SK-N-MC (cell line): ENCODE measurements at regions not wholly inside any gene's neighbourhood (a gene's known extent, or its start where the extent isn't known, plus 50 kb on each side); places are given as distances from the start of the nearest gene placed in this dataset.

Source experiments
- DNase-seq: peaks from one replicate; pipeline ENCODE4 v3.0.0-alpha.2; 2011; ENCODE audit warnings: low read depth, low spot score
- H3K27ac ChIP-seq: fragments of 200-600 bp; sonication (generic); 2 replicates; pipeline ENCODE4 v1.5.1; 2016; ENCODE audit warnings: mixed run types
- H3K36me3 ChIP-seq: fragments of 200-600 bp; sonication (generic); 2 replicates; pipeline ENCODE4 v1.6.1; 2017; ENCODE audit warnings: antibody characterized with exemption, low read length, mixed read lengths; ENCODE audit not compliant: insufficient read depth
- H3K4me3 ChIP-seq: fragments of 200-600 bp; sonication (generic); 2 replicates; pipeline ENCODE4 v1.5.1; 2016
- H3K9ac ChIP-seq: fragments of 200-600 bp; sonication (generic); 2 replicates; pipeline ENCODE4 v1.8.0; 2017; ENCODE audit warnings: mixed run types, mixed read lengths; ENCODE audit not compliant: insufficient read length
- H3K9me3 ChIP-seq: fragments of 200-600 bp; sonication (generic); 2 replicates; pipeline ENCODE4 v1.6.1; 2017; ENCODE audit warnings: low read depth, mild to moderate bottlenecking, antibody characterized with exemption, low read length, moderate library complexity, mixed read lengths
- EZH2 ChIP-seq: fragments of 200-600 bp; sonication (generic); IDR thresholded peaks from one replicate; pipeline ENCODE4 v1.6.1; 2017; ENCODE audit warnings: antibody characterized with exemption
- FOXP2 ChIP-seq: optimal IDR thresholded peaks from 2 replicates; pipeline ENCODE3; 2011; ENCODE audit warnings: mild to moderate bottlenecking, moderate library complexity; ENCODE audit not compliant: insufficient read depth; ENCODE audit errors: extremely low read length, control extremely low read depth
- POLR2AphosphoS5 ChIP-seq: IDR thresholded peaks from 2 replicates; pipeline ENCODE4 v1.6.1; 2012; ENCODE audit warnings: mild to moderate bottlenecking, low read depth, low read length, borderline replicate concordance

DNA sequence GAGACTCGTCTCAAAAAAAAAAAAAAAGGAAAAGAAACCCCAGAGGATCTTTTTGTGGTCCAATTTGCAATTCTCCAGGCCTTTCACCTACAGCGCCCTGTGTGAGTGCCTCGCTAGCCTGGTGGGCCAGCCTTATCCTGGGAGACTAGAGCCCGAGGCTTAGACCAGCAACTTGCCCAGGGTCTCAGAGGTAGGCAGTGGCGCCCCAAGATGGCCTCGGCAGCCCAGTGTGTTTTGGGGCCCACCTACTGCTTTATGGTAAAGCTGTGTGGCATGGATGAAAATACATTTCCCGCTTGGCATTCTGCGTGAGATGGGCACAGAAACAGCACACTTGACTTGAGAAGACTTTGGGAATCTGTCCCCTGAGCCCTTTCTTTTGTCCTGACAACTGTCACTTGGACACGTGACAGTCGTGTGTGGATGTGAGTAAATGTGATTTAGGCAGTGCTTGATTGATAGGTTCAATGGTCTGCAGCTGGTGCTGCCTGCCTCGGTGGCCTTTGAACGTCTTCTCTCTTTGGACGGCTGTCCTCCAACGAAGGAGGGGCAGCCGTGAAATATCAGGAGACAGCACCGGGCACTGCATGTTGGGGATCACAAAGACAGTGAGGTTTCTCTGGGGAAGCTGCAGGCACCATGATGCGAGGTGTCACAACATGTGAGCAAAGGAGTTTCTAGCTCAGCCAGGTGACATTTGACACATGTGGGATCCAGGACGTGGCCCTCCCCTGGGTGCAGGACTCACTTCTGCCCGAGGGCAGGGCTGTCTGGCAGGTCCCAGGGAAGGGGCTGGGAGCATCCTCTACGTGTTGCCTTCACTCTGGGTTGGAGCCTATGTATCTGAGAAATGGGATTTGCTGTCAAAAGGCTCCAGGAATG, 209.5 kb upstream of the TWIST2 start:
- Histone ChIP-seq H3K36me3 (no peaks in the 10 kb centered on the region), H3K27ac (no peak overlapping the region), H3K4me3 (no peak overlapping the region), H3K9ac (no peak overlapping the region), H3K9me3 (no peaks in the 10 kb centered on the region)
- no peak for TF ChIP-seq FOXP2
- TF ChIP-seq EZH2, result no peak
- no peak for TF ChIP-seq POLR2AphosphoS5
- no peak for DNase-seq

DNA sequence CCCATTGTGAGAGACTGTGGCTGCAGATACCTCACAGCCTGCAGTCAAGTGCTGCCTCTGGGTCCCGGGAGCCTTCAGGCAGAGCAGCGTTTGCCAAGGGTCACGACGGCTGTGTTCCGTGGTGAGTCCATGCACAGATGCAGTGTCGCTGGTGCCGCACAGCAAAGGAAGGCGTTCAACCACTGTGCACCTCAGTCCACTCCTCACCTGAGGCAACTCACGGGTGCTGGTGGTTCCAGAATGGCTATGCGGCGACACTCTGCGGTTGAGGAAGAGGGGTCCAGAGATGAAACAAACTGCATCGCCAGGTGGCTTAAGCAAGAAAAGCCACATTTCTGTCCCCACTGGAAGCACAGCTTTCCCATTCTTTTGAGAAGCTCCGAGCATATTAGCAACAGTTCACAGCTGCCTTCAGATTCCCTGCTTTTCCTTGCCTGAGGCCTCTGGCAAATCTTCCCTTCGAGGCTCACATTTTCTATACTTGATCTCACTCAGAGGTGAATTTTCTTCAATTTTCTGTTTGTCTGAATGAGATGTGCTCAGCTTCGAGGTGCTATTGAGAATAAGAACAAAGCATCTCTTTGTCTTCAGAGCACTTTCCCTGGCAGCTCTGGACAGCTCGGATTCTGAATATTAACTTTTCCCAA, 208.8 kb upstream of the TWIST2 start:
- Histone ChIP-seq H3K36me3 (no peaks in the 10 kb centered on the region), H3K27ac (no peak overlapping the region), H3K4me3 (no peak overlapping the region), H3K9me3 (no peaks in the 10 kb centered on the region), H3K9ac (no peak overlapping the region)
- TF ChIP-seq EZH2 (no peak), FOXP2 (no peak), POLR2AphosphoS5 (no peak)
- no peak for DNase-seq

DNA sequence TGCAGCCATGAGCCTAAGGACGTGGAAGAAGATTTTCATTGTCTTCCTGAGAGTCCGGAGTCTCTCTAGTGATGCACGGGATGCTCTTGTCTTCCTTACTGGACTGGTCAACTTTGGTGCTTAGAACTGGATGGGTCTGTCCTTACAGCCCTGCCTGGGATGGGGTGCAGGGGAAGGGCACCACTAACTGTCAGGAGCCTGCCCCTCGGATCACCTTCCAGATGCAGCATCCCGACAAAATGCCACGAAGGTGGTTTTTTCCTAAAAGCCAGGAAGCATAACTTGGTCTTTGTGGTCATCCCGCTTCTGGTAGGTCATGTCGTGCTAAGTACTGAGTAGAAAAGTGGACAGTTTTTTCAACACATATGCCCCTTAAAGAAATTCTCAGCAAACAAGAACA, 207.4 kb upstream of the TWIST2 start:
- no peak overlapping the region for H3K9ac ChIP-seq
- DNase-seq, result no peak
- no peak overlapping the region for H3K4me3 ChIP-seq
- H3K36me3 ChIP-seq, result no peaks in the 10 kb centered on the region
- TF ChIP-seq EZH2, result no peak
- no peak for TF ChIP-seq FOXP2
- no peak for TF ChIP-seq POLR2AphosphoS5
- no peaks in the 10 kb centered on the region for H3K9me3 ChIP-seq
- no peak overlapping the region for H3K27ac ChIP-seq

DNA sequence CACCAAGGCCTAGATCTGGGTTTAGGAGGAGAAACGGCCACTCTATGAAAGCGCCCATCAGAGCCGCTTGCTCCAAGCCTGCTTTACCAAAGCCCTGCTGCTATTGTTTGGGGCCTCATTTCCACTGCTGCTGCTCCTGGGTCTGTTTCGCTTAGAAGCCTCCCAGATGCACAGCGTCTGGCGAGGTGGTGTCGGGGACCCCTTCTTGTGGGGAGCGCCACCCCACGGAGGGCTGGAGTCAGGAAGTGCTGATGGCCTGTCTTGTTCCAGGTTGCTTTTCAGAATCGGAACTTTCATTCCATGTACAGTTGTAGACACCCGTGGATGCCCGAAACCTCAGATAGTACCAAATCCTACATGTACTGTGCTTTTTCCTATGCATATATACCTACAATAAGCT, 204.9 kb upstream of the TWIST2 start:
- Histone ChIP-seq H3K4me3 (no peak overlapping the region), H3K36me3 (no peaks in the 10 kb centered on the region), H3K27ac (no peak overlapping the region), H3K9me3 (no peaks in the 10 kb centered on the region), H3K9ac (no peak overlapping the region)
- no peak for TF ChIP-seq POLR2AphosphoS5
- no peak for TF ChIP-seq EZH2
- TF ChIP-seq FOXP2, result no peak
- DNase-seq, result no peak

DNA sequence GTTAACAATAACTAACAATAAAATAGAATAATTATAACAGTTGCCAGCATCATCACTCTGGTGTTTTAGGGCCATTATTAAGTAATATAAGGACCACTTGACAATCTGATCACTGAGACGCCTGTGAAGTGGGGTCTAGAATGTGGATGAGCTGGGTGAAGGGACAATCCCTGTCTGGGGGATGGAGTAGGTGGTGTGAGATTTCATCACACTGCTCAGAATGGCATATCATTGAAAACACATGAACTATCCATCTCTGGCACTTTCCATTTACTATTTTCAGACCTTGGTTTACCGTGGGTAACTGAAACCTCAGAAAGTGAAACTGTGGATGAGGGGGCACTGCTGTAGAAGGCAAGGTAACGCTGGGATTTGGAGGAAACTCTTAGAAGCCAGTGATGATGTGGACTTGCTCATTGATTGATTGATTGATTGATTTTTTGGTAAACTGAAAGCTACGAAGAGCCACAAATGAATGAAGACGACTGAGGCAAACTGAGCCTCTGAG, 204.4 kb upstream of the TWIST2 start:
- Histone ChIP-seq H3K9me3 (no peaks in the 10 kb centered on the region), H3K36me3 (no peaks in the 10 kb centered on the region), H3K9ac (no peak overlapping the region), H3K4me3 (no peak overlapping the region), H3K27ac (no peak overlapping the region)
- DNase-seq, result no peak
- no peak for TF ChIP-seq POLR2AphosphoS5
- no peak for TF ChIP-seq FOXP2
- no peak for TF ChIP-seq EZH2

DNA sequence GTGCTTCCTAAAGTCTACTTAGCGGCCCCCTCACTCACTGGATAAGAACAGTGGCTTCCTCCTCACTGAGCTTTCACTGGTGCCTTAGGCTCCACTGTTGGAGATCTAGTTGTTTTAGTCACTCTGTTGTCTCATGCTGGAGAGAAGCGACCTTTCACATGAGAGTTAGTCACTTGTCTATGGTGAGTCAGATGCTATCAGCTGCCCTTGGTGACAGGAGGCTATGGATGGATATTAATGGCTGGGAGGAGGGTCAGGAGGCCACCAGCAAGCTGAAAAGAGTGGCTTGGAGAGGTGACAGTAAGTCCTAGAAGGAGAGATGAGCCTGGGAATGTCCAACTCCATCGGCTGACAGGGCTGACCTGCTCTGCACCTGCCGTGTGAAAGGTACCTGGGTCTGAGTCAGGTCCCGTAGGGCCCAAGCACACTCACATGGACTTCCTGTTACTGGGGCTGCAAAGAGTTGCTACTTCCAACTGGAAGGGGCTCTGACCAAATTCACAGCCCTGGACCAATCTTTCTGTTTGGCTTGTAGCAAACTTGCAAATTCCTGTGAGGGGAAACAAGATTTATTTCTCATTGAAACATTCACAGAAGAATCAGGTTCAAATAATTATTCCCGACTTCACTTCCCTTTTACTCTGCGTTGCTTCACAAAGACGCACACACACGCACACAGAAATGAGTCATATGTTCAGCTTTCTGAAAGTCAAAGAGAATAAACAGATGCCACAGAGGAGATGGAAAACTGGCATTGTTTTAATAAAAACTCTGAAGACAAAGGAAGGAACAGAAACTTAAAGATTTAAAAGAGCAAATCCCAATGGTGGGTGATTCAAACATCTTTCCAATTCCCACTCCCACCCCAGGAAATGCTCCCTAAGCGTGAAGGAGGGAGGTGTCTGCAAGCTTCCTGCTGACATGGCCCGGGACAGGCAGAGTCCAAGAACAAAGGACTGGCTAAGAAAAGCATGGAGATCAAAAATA, 203.5 kb upstream of the TWIST2 start:
- H3K9me3 ChIP-seq, result no peaks in the 10 kb centered on the region
- no peak overlapping the region for H3K4me3 ChIP-seq
- TF ChIP-seq EZH2 (no peak), FOXP2 (no peak), POLR2AphosphoS5 (no peak)
- DNase-seq, result no peak
- no peak overlapping the region for H3K9ac ChIP-seq
- no peaks in the 10 kb centered on the region for H3K36me3 ChIP-seq
- H3K27ac ChIP-seq, result no peak overlapping the region

DNA sequence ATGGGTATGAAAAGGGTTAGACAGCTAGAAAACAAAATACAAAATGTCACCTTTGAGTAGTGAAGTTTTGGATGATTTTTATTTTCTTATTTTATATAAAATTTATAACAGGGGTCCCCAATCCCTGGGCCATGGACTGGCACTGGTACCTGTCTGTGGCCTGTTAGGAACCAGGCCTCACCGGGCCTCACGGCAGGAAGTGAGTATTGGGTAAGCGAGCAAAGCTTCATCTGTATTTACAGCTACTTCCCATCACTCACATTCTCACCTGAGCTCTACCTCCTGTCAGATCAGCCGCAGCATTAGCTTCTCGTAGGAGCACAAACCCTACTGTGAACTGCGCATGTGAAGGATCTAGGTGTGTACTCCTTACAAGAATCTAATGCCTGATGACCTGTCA, 202.8 kb upstream of the TWIST2 start:
- DNase-seq, result no peak
- Histone ChIP-seq H3K36me3 (no peaks in the 10 kb centered on the region), H3K4me3 (no peak overlapping the region), H3K27ac (no peak overlapping the region), H3K9me3 (no peaks in the 10 kb centered on the region), H3K9ac (no peak overlapping the region)
- TF ChIP-seq EZH2, result no peak

DNA sequence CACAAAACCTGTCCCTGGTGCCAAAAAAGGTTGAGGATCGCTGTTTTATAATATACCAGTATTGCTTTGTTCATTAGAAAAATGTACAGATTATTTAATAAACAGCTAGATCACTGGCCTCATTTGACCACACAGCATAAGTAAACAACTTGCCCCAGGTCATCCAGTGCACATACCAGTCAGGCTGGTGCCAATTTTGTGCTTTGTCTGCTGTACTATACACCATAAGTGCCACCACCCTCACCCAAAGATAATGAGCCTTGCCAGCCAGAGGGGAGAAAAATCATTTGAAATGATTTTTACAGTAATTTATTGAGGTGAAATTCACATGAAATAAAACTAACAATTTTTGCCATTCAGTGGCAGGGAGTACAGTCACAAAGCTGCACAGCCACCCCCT, 202.2 kb upstream of the TWIST2 start:
- no peaks in the 10 kb centered on the region for H3K36me3 ChIP-seq
- no peak overlapping the region for H3K27ac ChIP-seq
- no peak for DNase-seq
- H3K4me3 ChIP-seq, result no peak overlapping the region
- no peaks in the 10 kb centered on the region for H3K9me3 ChIP-seq
- TF ChIP-seq POLR2AphosphoS5 (no peak), FOXP2 (no peak), EZH2 (no peak)
- H3K9ac ChIP-seq, result no peak overlapping the region

DNA sequence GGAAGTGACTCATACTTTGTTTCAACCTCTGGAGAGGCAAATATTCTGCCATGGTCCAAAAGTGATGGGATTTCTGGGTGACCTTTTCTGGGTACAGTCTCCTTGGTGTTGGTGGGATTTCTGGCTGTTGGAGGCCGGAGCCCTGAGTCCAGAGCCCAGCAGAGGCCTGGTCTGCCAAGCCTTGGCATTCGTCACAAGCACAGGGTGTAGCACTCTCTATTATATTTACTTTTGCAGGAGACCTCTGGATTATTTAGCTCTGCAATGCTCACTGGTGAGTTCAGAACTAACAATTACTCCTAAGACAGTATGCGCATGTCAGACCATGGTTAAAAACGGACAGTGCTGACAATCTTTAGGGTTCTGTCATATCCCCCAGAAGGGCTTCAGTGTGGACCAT, 201.6 kb upstream of the TWIST2 start:
- TF ChIP-seq EZH2, result no peak
- no peak for TF ChIP-seq FOXP2
- TF ChIP-seq POLR2AphosphoS5, result no peak
- H3K9ac ChIP-seq, result no peak overlapping the region
- no peak for DNase-seq
- no peaks in the 10 kb centered on the region for H3K9me3 ChIP-seq
- H3K27ac ChIP-seq, result no peak overlapping the region
- no peak overlapping the region for H3K4me3 ChIP-seq
- H3K36me3 ChIP-seq, result no peaks in the 10 kb centered on the region
